ENCODE measurements at regions not wholly inside any gene's neighbourhood (a gene's known extent, or its start where the extent isn't known, plus 50 kb on each side); places are given as distances from the start of the nearest gene placed in this dataset.

GRCh38 chr4:152234571-152234970 lies 301.3 kb downstream of the FBXW7 start:
- no peak for DNase-seq

GRCh38 chr4:152232271-152232670 lies 303.6 kb downstream of the FBXW7 start:
- no peak for DNase-seq

GRCh38 chr4:152229782-152230289 lies 306.1 kb downstream of the FBXW7 start:
- no peak for DNase-seq

- DNase-seq, result no peak
Measured at GRCh38 chr4:152225680-152226079, 310.2 kb downstream of the FBXW7 start.

- DNase-seq, result no peak
Measured at GRCh38 chr4:152224721-152225420, 311.0 kb downstream of the FBXW7 start.

GRCh38 chr4:152224223-152224622 lies 311.7 kb downstream of the FBXW7 start:
- no peak for DNase-seq

- no peak for DNase-seq
Measured at GRCh38 chr4:152223600-152223999, 312.3 kb downstream of the FBXW7 start.

GRCh38 chr4:152221816-152222516 lies 313.9 kb downstream of the FBXW7 start:
- DNase-seq, result no peak

- no peak for DNase-seq
Measured at GRCh38 chr4:152220201-152220666, 315.7 kb downstream of the FBXW7 start.

GRCh38 chr4:152218576-152218975 lies 317.3 kb downstream of the FBXW7 start:
- DNase-seq, result no peak

- DNase-seq, result no peak
Measured at GRCh38 chr4:152217896-152218295, 318.0 kb downstream of the FBXW7 start.

GRCh38 chr4:152211936-152212653 lies 323.8 kb downstream of the FBXW7 start:
- peak; percentile 65 for DNase-seq

GRCh38 chr4:152209772-152210493 lies 326.0 kb downstream of the FBXW7 start:
- DNase-seq, result no peak

- DNase-seq, result no peak
Measured at GRCh38 chr4:152207378-152207720, 328.5 kb downstream of the FBXW7 start.

- no peak for DNase-seq
Measured at GRCh38 chr4:152206646-152207377, 329.1 kb downstream of the FBXW7 start.

- peak; percentile 54 for DNase-seq
Measured at GRCh38 chr4:152206185-152206584, 329.7 kb downstream of the FBXW7 start.

GRCh38 chr4:152202415-152202814 lies 333.5 kb downstream of the FBXW7 start:
- no peak for DNase-seq

GRCh38 chr4:152200511-152201333 lies 335.2 kb downstream of the FBXW7 start:
- no peak for DNase-seq

GRCh38 chr4:152197211-152197610 lies 338.7 kb downstream of the FBXW7 start:
- DNase-seq, result no peak

- DNase-seq, result no peak
Measured at GRCh38 chr4:152195888-152196287, 340.0 kb downstream of the FBXW7 start.

- no peak for DNase-seq
Measured at GRCh38 chr4:152193059-152193458, 342.8 kb downstream of the FBXW7 start.
